H4 (cell line): ENCODE measurements at regions not wholly inside any gene's neighbourhood (a gene's known extent, or its start where the extent isn't known, plus 50 kb on each side); places are given as distances from the start of the nearest gene placed in this dataset.

Experiments used
- DNase-seq: peaks from one replicate; pipeline ENCODE4 v3.0.0-alpha.2; 2015; ENCODE audit warnings: low spot score

GRCh38 chr1:14301704-14302024 lies 296.8 kb upstream of the KAZN start:
- DNase-seq: no peak

- DNase-seq: no peak
Measured at GRCh38 chr1:14302025-14302424, 296.5 kb upstream of the KAZN start.

- DNase-seq: no peak
Measured at GRCh38 chr1:14303011-14303410, 295.5 kb upstream of the KAZN start.

- no peak for DNase-seq
Measured at GRCh38 chr1:14304381-14304865, 294.1 kb upstream of the KAZN start.

- no peak for DNase-seq
Measured at GRCh38 chr1:14308460-14308859, 290.0 kb upstream of the KAZN start.

GRCh38 chr1:14309984-14310383 lies 288.5 kb upstream of the KAZN start:
- DNase-seq: no peak

GRCh38 chr1:14310476-14310875 lies 288.0 kb upstream of the KAZN start:
- DNase-seq: no peak

GRCh38 chr1:14313731-14314431 lies 284.6 kb upstream of the KAZN start:
- no peak for DNase-seq

GRCh38 chr1:14318830-14319229 lies 279.7 kb upstream of the KAZN start:
- no peak for DNase-seq

GRCh38 chr1:14320518-14320917 lies 278.0 kb upstream of the KAZN start:
- peak; percentile 84 for DNase-seq

- no peak for DNase-seq
Measured at GRCh38 chr1:14320986-14321385, 277.5 kb upstream of the KAZN start.

- no peak for DNase-seq
Measured at GRCh38 chr1:14321422-14321821, 277.1 kb upstream of the KAZN start.

GRCh38 chr1:14323568-14324247 lies 274.8 kb upstream of the KAZN start:
- no peak for DNase-seq

- no peak for DNase-seq
Measured at GRCh38 chr1:14324248-14324630, 274.2 kb upstream of the KAZN start.

GRCh38 chr1:14326857-14327256 lies 271.6 kb upstream of the KAZN start:
- DNase-seq: no peak

GRCh38 chr1:14328685-14329084 lies 269.8 kb upstream of the KAZN start:
- no peak for DNase-seq

- DNase-seq: no peak
Measured at GRCh38 chr1:14332158-14332557, 266.3 kb upstream of the KAZN start.

- DNase-seq: peak; percentile 67
Measured at GRCh38 chr1:14334336-14335176, 263.9 kb upstream of the KAZN start.

GRCh38 chr1:14338509-14338908 lies 260.0 kb upstream of the KAZN start:
- DNase-seq: no peak

GRCh38 chr1:14339288-14339687 lies 259.2 kb upstream of the KAZN start:
- no peak for DNase-seq

- no peak for DNase-seq
Measured at GRCh38 chr1:14340002-14340785, 258.3 kb upstream of the KAZN start.

GRCh38 chr1:14341147-14341546 lies 257.3 kb upstream of the KAZN start:
- no peak for DNase-seq
